ENCODE measurements at regions not wholly inside any gene's neighbourhood (a gene's known extent, or its start where the extent isn't known, plus 50 kb on each side); places are given as distances from the start of the nearest gene placed in this dataset.

DNA sequence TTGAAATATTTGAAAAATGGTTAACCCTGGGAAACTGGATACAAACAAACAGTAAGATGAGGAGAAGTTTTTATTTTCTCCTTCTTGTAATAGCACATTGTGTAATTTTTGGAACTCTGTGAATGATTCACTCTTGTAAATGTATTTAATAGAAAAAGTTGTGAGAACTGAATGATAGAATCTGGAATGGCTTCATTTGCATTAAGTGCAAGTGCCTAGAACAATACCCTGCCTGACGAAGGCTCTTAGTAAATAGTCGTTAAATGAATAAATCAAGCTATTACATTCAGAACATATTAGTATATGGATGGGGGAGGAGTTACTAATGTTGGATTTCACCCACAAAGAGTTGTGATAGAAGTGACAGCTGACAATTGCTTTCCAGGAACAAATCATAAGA is 442.5 kb downstream of the EFNA5 start:
- TF ChIP-seq, protein P1, sequence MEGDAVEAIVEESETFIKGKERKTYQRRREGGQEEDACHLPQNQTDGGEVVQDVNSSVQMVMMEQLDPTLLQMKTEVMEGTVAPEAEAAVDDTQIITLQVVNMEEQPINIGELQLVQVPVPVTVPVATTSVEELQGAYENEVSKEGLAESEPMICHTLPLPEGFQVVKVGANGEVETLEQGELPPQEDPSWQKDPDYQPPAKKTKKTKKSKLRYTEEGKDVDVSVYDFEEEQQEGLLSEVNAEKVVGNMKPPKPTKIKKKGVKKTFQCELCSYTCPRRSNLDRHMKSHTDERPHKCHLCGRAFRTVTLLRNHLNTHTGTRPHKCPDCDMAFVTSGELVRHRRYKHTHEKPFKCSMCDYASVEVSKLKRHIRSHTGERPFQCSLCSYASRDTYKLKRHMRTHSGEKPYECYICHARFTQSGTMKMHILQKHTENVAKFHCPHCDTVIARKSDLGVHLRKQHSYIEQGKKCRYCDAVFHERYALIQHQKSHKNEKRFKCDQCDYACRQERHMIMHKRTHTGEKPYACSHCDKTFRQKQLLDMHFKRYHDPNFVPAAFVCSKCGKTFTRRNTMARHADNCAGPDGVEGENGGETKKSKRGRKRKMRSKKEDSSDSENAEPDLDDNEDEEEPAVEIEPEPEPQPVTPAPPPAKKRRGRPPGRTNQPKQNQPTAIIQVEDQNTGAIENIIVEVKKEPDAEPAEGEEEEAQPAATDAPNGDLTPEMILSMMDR (IDR thresholded peaks at IDR 0.05; ENCODE audit: unreplicated experiment): no peak
- CTCF ChIA-PET: interaction anchor here (1.0 kb wide), 2 partner anchors 15 to 19 kb away, joined by 3 read pairs; no protein-coding TSS in a partner anchor
- no peaks in the 10 kb centered on the region for H3K27me3 Mint-ChIP-seq (ENCODE audit: unreplicated experiment)
- DNase-seq: no peak
- no peaks in the 10 kb centered on the region for H3K36me3 Mint-ChIP-seq (ENCODE audit: insufficient read depth, unreplicated experiment)
- no peaks in the 10 kb centered on the region for H3K4me1 Mint-ChIP-seq (ENCODE audit: low read depth, unreplicated experiment)
- BruUV-seq (replicated peaks): no TSS peak
- H3K4me3 Mint-ChIP-seq (ENCODE audit: low read depth, unreplicated experiment): no peak overlapping the region
- H3K9me3 Mint-ChIP-seq (ENCODE audit: low read depth, unreplicated experiment): no peaks in the 10 kb centered on the region
- intact Hi-C loops (cut with micrococcal nuclease; ENCODE audit: unreplicated experiment): no loop called here
- H3K27ac Mint-ChIP-seq (ENCODE audit: unreplicated experiment): no peak overlapping the region

DNA sequence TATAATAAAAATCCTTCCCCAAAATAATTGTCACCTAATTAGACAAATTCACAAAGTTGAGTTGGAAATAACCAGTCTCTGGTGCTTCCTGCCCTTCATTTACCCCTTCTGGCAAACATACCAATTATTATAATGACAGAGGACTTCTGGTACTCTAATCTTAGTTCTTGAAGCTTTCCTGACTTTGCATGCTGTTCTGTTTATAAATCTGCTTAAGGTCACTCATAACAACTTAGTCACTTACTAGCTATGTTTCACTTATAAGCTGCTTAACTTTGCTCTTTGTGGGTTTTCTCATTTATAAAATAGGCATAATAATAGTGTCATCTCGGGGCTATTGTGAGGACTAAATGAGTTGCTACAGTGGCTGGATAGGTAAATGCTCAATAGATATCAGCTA is 446.5 kb downstream of the EFNA5 start:
- TF ChIP-seq, protein P1 (IDR thresholded peaks at IDR 0.05; ENCODE audit: unreplicated experiment): no peak
- intact Hi-C loops (cut with micrococcal nuclease; ENCODE audit: unreplicated experiment): no loop called here
- CTCF ChIA-PET: no interaction called here
- Mint-ChIP-seq H3K4me3 (ENCODE audit: low read depth, unreplicated experiment) (no peak overlapping the region), H3K27ac (ENCODE audit: unreplicated experiment) (no peak overlapping the region), H3K9me3 (ENCODE audit: low read depth, unreplicated experiment) (no peaks in the 10 kb centered on the region), H3K4me1 (ENCODE audit: low read depth, unreplicated experiment) (peaks cover 13% of the 10 kb centered on the region), H3K27me3 (ENCODE audit: unreplicated experiment) (no peaks in the 10 kb centered on the region), H3K36me3 (ENCODE audit: insufficient read depth, unreplicated experiment) (no peaks in the 10 kb centered on the region)
- BruUV-seq (replicated peaks): no TSS peak
- DNase-seq: no peak

DNA sequence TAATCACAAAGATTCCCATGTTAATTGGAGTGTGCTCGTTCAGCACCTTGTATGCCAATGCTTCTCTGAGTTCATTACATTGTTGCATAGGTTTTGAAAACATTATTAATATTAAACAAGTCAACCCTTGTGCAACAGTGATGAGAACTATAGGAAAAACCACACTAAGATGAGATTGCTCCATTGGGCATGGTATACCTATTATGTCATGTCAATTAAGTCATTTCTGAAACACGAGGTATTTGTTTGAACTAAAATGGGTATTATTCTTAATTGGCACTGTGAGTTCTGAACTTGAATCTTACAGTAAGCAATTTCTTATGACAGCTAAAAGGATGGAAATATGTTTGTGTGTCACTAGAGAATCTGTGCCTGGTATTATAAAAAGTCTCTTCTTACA is 447.7 kb downstream of the EFNA5 start:
- CTCF ChIA-PET: no interaction called here
- Mint-ChIP-seq H3K4me3 (ENCODE audit: low read depth, unreplicated experiment) (no peak overlapping the region), H3K4me1 (ENCODE audit: low read depth, unreplicated experiment) (peaks cover 25% of the 10 kb centered on the region), H3K36me3 (ENCODE audit: insufficient read depth, unreplicated experiment) (peaks cover 4% of the 10 kb centered on the region), H3K9me3 (ENCODE audit: low read depth, unreplicated experiment) (no peaks in the 10 kb centered on the region), H3K27ac (ENCODE audit: unreplicated experiment) (no peak overlapping the region), H3K27me3 (ENCODE audit: unreplicated experiment) (no peaks in the 10 kb centered on the region)
- BruUV-seq (replicated peaks): no TSS peak
- intact Hi-C loops (cut with micrococcal nuclease; ENCODE audit: unreplicated experiment): no loop called here
- TF ChIP-seq, protein P1 (IDR thresholded peaks at IDR 0.05; ENCODE audit: unreplicated experiment): no peak
- DNase-seq: no peak

DNA sequence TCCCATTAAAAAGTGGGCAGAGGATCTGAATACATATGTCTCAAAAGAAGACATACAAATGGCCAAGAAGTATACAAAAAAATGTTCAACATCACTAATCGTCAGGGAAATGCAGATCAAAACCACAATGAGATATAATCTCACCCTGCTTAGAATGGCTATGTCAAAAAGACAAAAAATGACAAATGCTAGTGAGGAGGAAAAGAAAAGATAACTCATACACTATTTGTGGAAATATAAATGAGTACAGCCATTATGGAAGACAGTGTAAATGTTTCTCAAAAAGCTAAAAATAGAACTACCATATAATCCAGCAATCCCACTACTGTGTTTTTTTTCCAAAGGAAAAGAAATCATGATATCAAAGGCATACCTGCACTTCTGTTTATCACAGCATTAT is 450.7 kb downstream of the EFNA5 start:
- Mint-ChIP-seq H3K4me3 (ENCODE audit: low read depth, unreplicated experiment) (no peak overlapping the region), H3K36me3 (ENCODE audit: insufficient read depth, unreplicated experiment) (peaks cover 11% of the 10 kb centered on the region), H3K27ac (ENCODE audit: unreplicated experiment) (no peak overlapping the region), H3K9me3 (ENCODE audit: low read depth, unreplicated experiment) (no peaks in the 10 kb centered on the region), H3K4me1 (ENCODE audit: low read depth, unreplicated experiment) (peaks cover 52% of the 10 kb centered on the region), H3K27me3 (ENCODE audit: unreplicated experiment) (no peaks in the 10 kb centered on the region)
- no TSS peak for BruUV-seq (replicated peaks)
- TF ChIP-seq, protein P1 (IDR thresholded peaks at IDR 0.05; ENCODE audit: unreplicated experiment): no peak
- CTCF ChIA-PET: no interaction called here
- intact Hi-C loops (cut with micrococcal nuclease; ENCODE audit: unreplicated experiment): loop anchor here (5.0 to 10.0 kb wide), 3 partner anchors 67 to 255 kb away; no protein-coding TSS in a partner anchor
- no peak for DNase-seq

Data from Calu3 (cell line).